GM21447 (cell line): ENCODE measurements at regions not wholly inside any gene's neighbourhood (a gene's known extent, or its start where the extent isn't known, plus 50 kb on each side); places are given as distances from the start of the nearest gene placed in this dataset.
A peak's percentile ranks its signal among the peaks of the same experiment; 100 is the strongest.
"Not testable (repeated sequence)": the region's sequence is repeated elsewhere in the genome, so short reads cannot be mapped to it uniquely, and the experiment has no call there.

Experiments
- ATAC-seq: cut with Tn5 transposase; IDR thresholded peaks from one replicate; pipeline ENCODE4 v1.9.1; 2021; ENCODE audit not compliant: unreplicated experiment

GRCh38 chr10:29363930-29364329 is 75.1 kb downstream of the LYZL1 start:
- ATAC-seq = not testable (repeated sequence)

- not testable (repeated sequence) for ATAC-seq
Observed at GRCh38 chr10:29366206-29366605, 77.3 kb downstream of the LYZL1 start.

DNA sequence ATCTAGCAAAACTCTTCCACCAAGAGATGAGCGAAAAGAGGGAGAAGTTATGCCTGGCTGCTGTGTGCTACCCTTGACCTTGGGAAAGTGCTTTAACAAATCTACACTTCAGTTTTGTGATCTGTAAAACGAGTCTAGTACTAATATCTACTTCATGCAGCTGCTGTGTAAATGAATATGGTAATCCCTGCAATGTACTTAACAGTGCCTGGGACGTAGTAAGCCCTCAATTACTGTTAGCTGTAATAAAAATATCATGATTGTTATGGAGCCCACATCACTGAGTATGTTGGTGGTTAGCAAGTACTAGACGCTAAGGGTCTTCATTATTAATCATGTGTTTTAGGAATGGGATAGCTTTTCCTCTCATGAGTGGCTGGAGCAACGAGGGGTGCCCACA is 80.5 kb downstream of the LYZL1 start:
- no peak for ATAC-seq

- no peak for ATAC-seq
Observed at GRCh38 chr10:29370097-29371092, 81.5 kb downstream of the LYZL1 start.

GRCh38 chr10:29372920-29373319 is 84.0 kb downstream of the LYZL1 start:
- ATAC-seq = no peak

DNA sequence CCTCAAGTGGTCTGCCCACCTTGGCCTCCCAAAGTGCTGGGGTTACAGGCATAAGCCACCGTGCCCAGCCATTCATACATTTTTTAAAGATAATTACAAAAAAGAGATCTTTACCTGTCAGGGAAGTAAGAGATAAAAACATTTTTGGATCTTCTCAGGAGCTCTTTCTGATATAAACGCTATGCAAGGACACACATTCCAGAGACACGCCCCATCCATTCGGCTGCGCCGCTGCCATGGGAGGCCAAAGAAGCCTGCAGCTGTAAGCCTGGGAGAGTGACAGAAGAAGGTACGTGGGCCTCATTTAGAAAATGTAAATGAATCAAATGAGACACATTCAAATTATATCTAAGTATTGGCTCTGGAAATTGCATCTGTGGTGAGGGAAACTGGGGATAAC is 85.3 kb downstream of the LYZL1 start:
- no peak for ATAC-seq

- ATAC-seq = no peak
Observed at GRCh38 chr10:29375888-29376287, 87.0 kb downstream of the LYZL1 start.

DNA sequence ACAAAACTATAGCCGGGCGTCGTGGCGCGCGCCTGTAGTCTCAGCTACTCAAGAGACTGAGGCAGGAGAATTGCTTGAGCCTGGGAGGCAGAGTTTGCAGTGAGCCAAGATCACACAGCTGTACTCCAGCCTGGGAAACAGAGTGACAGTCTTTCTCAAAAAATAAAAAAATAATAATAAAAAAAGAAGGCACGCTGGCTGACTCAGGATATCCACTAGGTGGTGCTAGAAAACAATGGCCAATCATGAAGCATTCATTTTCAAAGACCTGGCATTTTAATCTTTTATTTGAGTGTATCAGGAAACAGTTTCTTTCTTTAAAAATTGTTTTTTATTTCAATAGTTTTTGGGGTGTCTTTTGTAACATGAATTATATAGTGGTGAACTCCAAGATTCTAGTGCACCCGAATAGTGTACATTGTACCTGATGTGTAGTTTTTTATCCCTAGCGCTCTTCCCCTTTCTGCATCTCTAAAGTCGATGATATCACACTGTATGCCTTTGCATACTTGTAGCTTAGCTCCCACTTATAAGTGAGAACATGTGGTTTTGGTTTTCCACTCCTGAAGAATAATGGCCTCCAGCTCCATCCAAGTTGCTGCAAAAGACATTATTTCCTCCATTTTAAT is 88.6 kb downstream of the LYZL1 start:
- ATAC-seq = no peak

DNA sequence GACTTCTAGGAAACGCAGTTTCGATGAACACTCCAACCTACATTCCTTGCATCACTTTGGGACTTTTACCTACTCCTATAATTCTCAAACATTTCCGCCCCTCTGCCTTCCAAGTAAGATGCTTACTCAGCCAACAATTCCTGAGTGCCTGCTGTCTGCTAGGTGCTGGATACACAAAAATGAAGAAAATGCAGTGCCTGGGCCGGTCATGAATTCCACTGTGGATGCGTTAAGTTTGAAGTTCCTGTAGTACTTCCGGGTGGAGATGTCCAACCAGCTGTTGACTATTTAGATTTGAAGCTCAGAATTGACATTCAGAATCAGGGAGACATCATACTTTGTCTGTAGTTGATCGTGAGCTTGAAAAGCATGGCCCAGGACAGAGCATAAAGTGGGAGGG is 89.2 kb downstream of the LYZL1 start:
- no peak for ATAC-seq

DNA sequence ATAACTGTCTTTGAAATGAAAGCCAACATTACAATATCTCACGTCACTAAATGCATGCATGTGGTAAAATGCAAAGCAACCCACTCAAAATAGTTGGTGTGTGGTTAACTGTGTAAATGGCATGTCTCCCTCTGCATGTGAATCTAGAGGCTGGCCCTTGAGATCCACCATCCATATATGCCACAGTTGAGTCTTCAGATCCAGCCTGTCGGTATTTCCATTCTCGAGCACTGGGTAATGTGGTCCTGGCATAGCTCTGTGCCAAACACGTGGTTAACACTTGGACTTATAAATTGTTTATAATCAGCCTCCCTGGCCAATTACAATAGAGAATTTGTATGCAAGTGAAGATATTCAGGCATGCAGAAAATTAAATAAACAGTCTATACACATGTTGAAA is 90.3 kb downstream of the LYZL1 start:
- ATAC-seq = no peak

GRCh38 chr10:29379777-29380598 is 91.1 kb downstream of the LYZL1 start:
- ATAC-seq = not testable (repeated sequence)

DNA sequence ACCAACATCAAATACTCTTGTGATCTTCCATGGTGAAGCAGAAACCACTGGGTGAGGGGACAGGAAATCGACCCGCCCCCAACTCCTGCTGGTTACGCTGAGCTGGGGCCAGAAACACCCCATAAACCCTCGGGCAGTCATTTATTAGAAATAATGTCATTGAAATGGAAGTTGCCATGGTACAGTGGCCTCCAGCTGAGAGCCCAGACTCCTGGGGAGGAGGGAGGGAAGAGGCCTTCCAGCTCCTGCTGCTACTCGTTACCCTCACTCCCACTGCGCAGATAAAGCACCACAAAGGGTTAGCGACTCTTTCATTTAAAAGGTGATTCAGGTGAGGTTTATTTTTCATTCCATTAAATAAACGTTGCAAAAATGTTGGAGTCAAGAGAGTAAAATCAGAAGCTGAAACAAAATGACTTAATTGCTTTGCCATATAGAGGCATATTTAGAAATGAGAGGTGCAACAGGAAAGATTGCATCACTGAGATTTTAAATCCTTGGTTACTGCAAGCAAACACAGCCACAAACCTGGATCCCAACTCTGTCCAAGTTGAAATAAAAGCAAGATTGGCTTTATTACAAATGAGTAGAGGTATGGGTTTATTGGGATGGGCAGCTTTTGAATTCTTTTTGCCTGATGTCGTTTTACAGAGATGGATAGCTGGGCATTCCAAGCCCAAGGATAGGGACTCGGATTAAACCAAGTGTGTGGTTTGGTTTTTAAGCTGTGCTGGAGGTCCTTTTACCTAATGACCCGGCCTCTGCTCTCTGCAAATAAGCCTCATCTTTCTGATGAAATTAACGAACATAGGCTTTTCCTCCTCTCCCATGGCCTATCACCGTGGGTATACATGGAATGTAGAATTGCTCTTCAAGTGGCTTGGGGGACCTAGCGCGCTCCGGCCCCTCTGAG is 92.0 kb downstream of the LYZL1 start:
- not testable (repeated sequence) for ATAC-seq

- peak; percentile 67 for ATAC-seq
Observed at GRCh38 chr10:29386342-29386999, 97.6 kb downstream of the LYZL1 start.

GRCh38 chr10:29387269-29387668 is 98.4 kb downstream of the LYZL1 start:
- no peak for ATAC-seq

DNA sequence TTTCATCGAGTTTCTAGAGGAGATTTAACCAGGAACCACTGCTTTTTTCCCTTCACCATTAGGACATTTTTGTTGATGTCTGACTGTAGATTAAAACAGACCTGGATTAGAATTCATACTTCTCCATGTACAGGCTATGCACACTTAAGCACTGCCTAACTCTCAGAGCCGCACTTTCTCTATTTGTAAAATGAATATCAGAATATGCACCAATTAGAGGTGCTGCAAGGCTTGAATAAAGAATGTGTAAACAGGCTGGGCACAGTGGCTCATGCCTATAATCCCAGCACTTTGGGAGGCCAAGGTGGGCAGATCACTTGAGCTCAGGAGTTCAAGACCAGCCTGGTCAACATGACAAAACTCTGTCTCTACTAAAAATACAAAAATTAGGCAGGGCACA is 99.2 kb downstream of the LYZL1 start:
- not testable (repeated sequence) for ATAC-seq

DNA sequence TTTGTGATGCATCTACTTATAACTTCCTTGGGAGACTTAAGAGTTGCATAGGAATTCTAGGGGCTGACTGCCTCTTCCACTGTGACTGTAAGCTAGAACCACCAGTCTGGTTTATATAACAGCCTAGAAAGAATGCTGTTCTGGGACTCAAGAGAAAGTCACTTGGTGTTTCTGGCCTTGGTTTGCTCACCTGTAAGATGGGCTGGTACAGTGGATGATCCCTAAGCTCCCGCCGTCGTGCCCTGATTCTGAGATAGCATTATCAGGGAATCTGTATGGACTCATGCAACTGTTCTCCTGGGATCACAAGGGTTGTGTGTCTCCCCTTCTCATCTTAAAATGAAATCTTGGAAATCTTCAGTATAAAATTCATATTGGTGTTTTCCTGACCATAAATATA is 100.6 kb downstream of the LYZL1 start:
- ATAC-seq = no peak

GRCh38 chr10:29389935-29390334 is 101.1 kb downstream of the LYZL1 start:
- no peak for ATAC-seq

DNA sequence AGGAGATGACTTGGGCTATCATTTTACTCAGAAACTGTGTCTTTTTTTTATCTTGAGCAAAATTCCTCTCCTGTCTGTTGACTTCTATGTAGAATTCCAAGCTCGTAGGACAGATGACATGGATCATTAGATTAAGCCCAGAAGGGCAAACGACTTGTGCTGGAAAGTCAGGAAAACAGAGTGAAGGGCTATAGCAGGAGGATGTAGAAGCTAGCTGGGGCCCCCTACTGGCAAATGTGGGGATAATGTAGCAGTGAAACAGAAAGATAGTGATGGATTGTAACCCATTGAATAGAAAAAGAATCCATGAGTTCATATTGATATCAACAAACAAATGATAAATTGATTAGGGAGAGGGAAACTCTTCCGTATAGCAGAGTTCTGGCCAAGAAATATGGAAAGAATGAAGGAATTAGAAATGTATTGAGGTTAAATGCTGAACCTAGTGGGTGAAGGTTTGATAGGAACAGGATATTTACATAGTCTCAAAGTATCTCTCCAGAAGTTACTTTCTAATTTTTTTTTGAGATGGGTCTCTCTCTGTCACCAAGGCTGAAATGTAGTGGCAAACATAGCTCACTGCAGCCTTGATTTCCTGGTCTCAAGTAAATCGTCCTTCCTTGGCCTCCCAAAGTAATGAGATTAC is 103.6 kb downstream of the LYZL1 start:
- ATAC-seq = peak; percentile 80

GRCh38 chr10:29394321-29394932 is 105.6 kb downstream of the LYZL1 start:
- ATAC-seq = no peak
